ENCODE measurements at regions not wholly inside any gene's neighbourhood (a gene's known extent, or its start where the extent isn't known, plus 50 kb on each side); places are given as distances from the start of the nearest gene placed in this dataset.
"Not testable (repeated sequence)": the region's sequence is repeated elsewhere in the genome, so short reads cannot be mapped to it uniquely, and the experiment has no call there.

DNA sequence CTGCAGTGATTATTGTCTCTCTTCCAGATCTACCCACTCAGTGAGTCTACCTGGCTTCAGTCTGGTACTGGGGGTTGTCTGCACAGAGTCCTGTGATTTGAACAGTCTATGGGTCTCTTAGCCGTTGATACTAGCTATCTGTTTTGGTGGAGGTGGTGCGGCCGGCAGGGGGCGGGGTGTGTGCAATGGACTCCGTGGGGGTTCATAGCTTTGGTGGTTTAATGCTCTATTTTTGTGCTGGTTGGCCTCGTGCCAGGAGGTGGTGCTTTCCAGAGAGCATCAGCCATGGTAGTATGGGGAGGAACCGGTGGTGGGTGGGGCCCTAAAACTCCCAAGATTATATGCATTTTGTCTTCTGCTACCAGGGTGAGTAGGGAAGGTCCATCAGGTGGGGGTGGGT is 1120.1 kb upstream of the FAM98A start:
- no peak overlapping the region for H3K4me3 ChIP-seq (ENCODE audit: low read length)
- DNase-seq (ENCODE audit: low read depth), result no peak
- H3K9ac ChIP-seq (ENCODE audit: low read length), result no peak overlapping the region

DNA sequence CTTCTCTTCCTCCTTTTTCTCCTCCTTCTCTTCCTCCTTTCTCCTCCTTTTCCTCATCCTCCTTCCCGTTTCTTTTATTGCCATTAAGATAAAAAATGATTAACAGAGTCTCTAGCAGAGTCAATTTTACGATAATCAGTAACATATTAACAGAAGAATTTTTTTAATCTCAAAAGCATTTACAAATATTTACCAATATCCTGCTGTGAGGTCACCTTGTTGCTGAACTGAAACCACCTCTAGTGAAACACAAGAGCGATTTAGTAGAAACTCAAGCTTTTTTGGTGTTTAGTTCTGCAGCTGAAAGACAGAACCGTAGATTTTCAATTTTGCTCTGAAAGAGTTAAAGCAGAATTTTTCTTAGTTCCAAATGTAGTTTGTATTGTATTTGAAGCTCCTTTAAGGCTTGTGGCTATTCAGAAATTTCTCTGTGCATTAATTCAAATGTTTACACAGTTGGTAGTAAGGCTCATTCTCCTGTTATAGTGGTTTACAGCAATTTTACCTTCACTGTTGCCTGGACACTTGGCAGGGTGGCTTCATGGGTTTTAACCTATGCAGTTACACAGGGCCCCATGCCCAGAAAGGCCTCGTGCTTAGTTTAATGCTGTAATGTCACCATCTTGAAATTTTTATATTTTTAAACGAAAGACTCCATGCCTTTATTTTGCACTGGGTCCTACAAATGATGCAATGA is 1106.6 kb upstream of the FAM98A start:
- no peaks in the 10 kb centered on the region for H3K4me1 ChIP-seq (ENCODE audit: control insufficient read depth, insufficient read depth, low read length)
- peaks cover 2% of the 10 kb centered on the region for H3K9me3 ChIP-seq (ENCODE audit: control insufficient read depth, low read length)
- DNase-seq (ENCODE audit: low read depth), result no peak
- no peak overlapping the region for H3K9ac ChIP-seq (ENCODE audit: low read length)
- H3K4me3 ChIP-seq (ENCODE audit: low read length), result no peak overlapping the region
- no peaks in the 10 kb centered on the region for H3K36me3 ChIP-seq (ENCODE audit: control insufficient read depth, insufficient read depth, low read length, severe bottlenecking)
- H3K27me3 ChIP-seq (replicated peaks; ENCODE audit: control insufficient read depth, insufficient read depth, low read length), result no peaks in the 10 kb centered on the region

More for the DNA sequence above, 1120.1 kb upstream of the FAM98A start:
- Histone ChIP-seq H3K27me3 (replicated peaks; ENCODE audit: control insufficient read depth, insufficient read depth, low read length) (no peaks in the 10 kb centered on the region), H3K36me3 (ENCODE audit: control insufficient read depth, insufficient read depth, low read length, severe bottlenecking) (no peaks in the 10 kb centered on the region), H3K4me1 (ENCODE audit: control insufficient read depth, insufficient read depth, low read length) (no peaks in the 10 kb centered on the region), H3K9me3 (ENCODE audit: control insufficient read depth, low read length) (no peaks in the 10 kb centered on the region)

DNA sequence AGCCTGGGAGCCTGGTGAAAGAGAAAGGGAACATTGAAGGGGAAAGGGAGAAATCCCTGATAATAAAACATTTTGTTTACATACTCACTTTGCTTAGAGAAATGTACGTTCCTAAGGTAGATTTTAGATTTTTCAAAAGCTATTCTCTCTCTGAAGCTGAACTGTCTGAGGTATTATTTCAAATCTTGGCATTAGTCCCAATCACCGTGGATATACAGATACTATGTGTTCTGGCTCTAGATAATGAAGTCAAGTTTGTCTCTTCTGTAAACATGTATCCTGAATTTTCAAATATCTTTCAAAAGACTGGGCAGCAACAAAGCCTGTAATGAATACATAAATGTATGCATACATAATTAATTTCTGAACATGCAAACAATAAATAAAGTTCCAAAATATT is 1104.2 kb upstream of the FAM98A start:
- DNase-seq (ENCODE audit: low read depth), result no peak
- Histone ChIP-seq H3K4me1 (ENCODE audit: control insufficient read depth, insufficient read depth, low read length) (no peaks in the 10 kb centered on the region), H3K27me3 (replicated peaks; ENCODE audit: control insufficient read depth, insufficient read depth, low read length) (no peaks in the 10 kb centered on the region), H3K4me3 (ENCODE audit: low read length) (no peak overlapping the region), H3K36me3 (ENCODE audit: control insufficient read depth, insufficient read depth, low read length, severe bottlenecking) (no peaks in the 10 kb centered on the region), H3K9me3 (ENCODE audit: control insufficient read depth, low read length) (peaks cover under 1% of the 10 kb centered on the region), H3K9ac (ENCODE audit: low read length) (no peak overlapping the region)

DNA sequence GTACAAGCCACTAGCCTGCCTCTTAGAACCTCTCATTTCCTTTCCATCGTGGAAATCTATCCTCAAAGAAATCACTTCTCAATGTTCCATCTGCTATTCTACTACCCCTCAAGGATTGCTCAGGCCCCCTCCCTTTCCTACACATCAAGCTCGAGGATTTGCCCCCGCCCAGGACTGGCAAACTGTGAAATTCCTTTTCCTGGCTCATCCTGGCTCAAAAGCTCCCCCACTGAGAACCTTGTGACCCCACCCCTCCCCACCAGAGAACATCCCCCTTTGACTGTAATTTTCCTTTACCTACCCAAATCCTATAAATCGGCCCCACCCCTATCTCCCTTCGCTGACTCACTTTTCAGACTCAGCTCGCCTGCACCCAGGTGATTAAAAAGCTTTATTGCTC is 1103.3 kb upstream of the FAM98A start:
- not testable (repeated sequence) for H3K27me3 ChIP-seq (replicated peaks; ENCODE audit: control insufficient read depth, insufficient read depth, low read length); DNase-seq (ENCODE audit: low read depth); H3K4me1 ChIP-seq (ENCODE audit: control insufficient read depth, insufficient read depth, low read length); H3K36me3 ChIP-seq (ENCODE audit: control insufficient read depth, insufficient read depth, low read length, severe bottlenecking); H3K9ac ChIP-seq (ENCODE audit: low read length); H3K4me3 ChIP-seq (ENCODE audit: low read length); H3K9me3 ChIP-seq (ENCODE audit: control insufficient read depth, low read length)

DNA sequence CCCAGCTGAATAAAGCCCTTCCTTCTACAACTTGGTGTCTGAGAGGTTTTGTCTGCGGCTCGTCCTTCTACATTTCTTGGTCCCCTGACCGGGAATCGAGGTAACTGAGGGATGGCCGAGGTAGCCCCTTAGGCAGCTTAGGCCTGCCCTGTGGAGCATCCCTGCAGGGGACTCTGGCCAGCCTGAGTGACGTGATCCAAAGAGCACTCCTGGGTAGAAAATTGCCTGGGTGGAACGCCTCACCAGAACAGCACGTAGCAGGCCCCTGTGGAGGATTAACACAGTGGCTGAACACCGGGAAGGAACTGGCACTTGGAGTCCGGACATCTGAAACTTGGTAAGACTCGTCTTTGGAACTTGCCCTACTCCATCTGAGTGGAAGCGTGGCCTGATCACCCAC is 1078.5 kb upstream of the FAM98A start:
- not testable (repeated sequence) for H3K27me3 ChIP-seq (replicated peaks; ENCODE audit: control insufficient read depth, insufficient read depth, low read length); H3K4me1 ChIP-seq (ENCODE audit: control insufficient read depth, insufficient read depth, low read length)

DNA sequence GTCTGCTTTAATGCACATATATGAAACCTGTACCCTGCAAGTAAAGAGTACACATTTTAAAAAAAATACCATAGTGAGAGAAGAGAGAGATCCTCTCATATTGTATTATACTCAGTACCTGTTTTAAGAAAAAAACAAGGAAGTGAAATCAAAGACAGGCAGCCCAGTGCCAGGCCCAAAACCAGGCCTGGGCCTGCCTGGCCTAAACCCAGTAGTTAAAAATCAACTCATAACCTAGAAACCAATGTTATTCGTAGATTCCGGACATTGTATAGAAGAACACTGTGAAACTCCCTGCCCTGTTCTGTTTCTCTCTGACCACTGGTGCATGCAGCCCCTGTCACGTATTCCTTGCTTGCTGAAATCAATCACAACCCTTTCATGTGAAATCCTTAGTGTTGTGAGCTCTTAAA is 1078.0 kb upstream of the FAM98A start:
- not testable (repeated sequence) for H3K9ac ChIP-seq (ENCODE audit: low read length); H3K36me3 ChIP-seq (ENCODE audit: control insufficient read depth, insufficient read depth, low read length, severe bottlenecking); H3K27me3 ChIP-seq (replicated peaks; ENCODE audit: control insufficient read depth, insufficient read depth, low read length); H3K4me1 ChIP-seq (ENCODE audit: control insufficient read depth, insufficient read depth, low read length); DNase-seq (ENCODE audit: low read depth); H3K9me3 ChIP-seq (ENCODE audit: control insufficient read depth, low read length); H3K4me3 ChIP-seq (ENCODE audit: low read length)

More for the DNA sequence above, 1078.5 kb upstream of the FAM98A start:
- H3K9ac ChIP-seq (ENCODE audit: low read length); H3K36me3 ChIP-seq (ENCODE audit: control insufficient read depth, insufficient read depth, low read length, severe bottlenecking); DNase-seq (ENCODE audit: low read depth); H3K4me3 ChIP-seq (ENCODE audit: low read length); H3K9me3 ChIP-seq (ENCODE audit: control insufficient read depth, low read length): not testable (repeated sequence)

DNA sequence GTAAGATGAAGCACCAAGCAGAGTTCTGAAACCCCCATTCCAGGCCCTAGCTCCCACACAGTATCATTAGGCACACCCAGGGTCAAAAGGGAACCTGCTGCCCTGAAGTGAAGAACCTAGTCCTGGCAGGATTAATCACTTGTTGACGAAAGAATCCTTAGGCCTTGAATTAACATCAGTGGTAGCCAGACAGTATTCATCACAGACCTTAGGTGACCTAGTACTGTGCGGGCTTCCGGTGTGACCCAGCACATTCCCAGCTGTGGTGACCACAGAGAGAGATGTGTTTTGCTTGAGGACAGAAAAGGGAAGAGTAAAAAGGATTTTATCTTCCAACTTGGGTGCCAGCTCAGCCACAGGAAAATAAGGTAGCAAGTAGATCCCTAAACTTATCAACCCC is 1071.4 kb upstream of the FAM98A start:
- H3K9me3 ChIP-seq (ENCODE audit: control insufficient read depth, low read length), result no peaks in the 10 kb centered on the region
- H3K9ac ChIP-seq (ENCODE audit: low read length), result no peak overlapping the region
- no peaks in the 10 kb centered on the region for H3K27me3 ChIP-seq (replicated peaks; ENCODE audit: control insufficient read depth, insufficient read depth, low read length)

DNA sequence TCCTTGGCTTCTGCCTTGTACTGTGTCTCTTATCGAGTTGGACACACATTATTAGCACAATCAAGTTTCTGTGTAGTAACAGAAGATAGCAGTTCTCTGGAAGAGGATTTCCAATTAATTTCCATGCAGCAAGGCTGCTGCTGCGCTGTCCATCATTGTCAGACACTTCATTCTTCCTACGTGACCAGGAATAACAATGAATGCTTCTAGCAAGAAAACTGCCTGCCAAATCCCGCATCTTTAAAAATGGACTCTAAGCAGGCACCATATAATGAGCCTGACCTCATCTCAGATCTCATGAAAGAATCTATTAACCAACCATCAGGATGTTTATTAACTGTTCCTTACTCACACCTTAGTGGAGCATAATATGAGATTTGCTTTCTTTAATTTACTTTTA is 1067.7 kb upstream of the FAM98A start:
- no peak for DNase-seq (ENCODE audit: low read depth)
- no peaks in the 10 kb centered on the region for H3K9me3 ChIP-seq (ENCODE audit: control insufficient read depth, low read length)
- H3K4me3 ChIP-seq (ENCODE audit: low read length), result no peak overlapping the region
- no peaks in the 10 kb centered on the region for H3K36me3 ChIP-seq (ENCODE audit: control insufficient read depth, insufficient read depth, low read length, severe bottlenecking)
- no peaks in the 10 kb centered on the region for H3K4me1 ChIP-seq (ENCODE audit: control insufficient read depth, insufficient read depth, low read length)
- no peaks in the 10 kb centered on the region for H3K27me3 ChIP-seq (replicated peaks; ENCODE audit: control insufficient read depth, insufficient read depth, low read length)
- H3K9ac ChIP-seq (ENCODE audit: low read length), result no peak overlapping the region

More for the DNA sequence above, 1071.4 kb upstream of the FAM98A start:
- H3K36me3 ChIP-seq (ENCODE audit: control insufficient read depth, insufficient read depth, low read length, severe bottlenecking), result no peaks in the 10 kb centered on the region
- H3K4me3 ChIP-seq (ENCODE audit: low read length), result no peak overlapping the region
- no peak for DNase-seq (ENCODE audit: low read depth)
- H3K4me1 ChIP-seq (ENCODE audit: control insufficient read depth, insufficient read depth, low read length), result no peaks in the 10 kb centered on the region

DNA sequence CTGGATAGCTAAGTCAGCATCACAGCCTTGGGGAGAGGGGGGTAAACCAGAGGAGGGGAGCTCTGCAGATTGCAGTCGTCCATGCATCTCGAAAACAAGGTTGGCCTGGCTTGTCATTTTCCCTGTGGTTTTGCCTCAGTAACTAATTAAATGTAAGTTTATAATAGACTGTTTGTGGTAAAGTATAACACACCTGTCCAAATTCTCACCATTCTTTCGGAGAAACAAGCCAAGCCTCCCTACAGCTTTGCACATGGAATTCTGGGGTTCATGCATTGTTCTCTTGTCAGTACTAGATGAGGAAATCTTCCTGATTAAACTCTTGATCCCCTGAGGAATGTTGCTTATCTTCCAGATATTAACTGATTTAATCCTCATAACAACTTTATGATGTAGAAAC is 1065.2 kb upstream of the FAM98A start:
- Histone ChIP-seq H3K9ac (ENCODE audit: low read length) (no peak overlapping the region), H3K4me1 (ENCODE audit: control insufficient read depth, insufficient read depth, low read length) (no peaks in the 10 kb centered on the region), H3K36me3 (ENCODE audit: control insufficient read depth, insufficient read depth, low read length, severe bottlenecking) (no peaks in the 10 kb centered on the region), H3K4me3 (ENCODE audit: low read length) (no peak overlapping the region), H3K27me3 (replicated peaks; ENCODE audit: control insufficient read depth, insufficient read depth, low read length) (no peaks in the 10 kb centered on the region), H3K9me3 (ENCODE audit: control insufficient read depth, low read length) (no peaks in the 10 kb centered on the region)
- no peak for DNase-seq (ENCODE audit: low read depth)

DNA sequence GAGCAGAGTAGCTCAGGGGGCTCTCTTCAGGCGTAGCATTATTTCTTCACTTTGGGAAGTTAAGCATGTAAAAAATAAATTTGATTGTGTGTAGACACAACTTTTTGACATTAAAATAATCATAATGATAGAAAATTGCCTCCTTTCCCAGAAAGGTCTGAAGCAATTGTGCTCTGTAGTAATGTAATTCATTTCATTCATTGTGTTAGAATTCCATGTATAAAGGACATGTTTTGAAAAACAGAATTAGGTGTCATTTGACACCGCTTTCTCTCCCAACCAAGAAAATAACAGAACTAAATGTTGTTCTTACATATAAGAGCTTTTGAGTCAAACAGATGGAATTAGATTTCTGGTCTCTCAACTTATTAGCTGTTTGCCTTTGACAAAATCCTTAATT is 1064.2 kb upstream of the FAM98A start:
- no peaks in the 10 kb centered on the region for H3K36me3 ChIP-seq (ENCODE audit: control insufficient read depth, insufficient read depth, low read length, severe bottlenecking)
- no peak overlapping the region for H3K4me3 ChIP-seq (ENCODE audit: low read length)
- H3K4me1 ChIP-seq (ENCODE audit: control insufficient read depth, insufficient read depth, low read length), result no peaks in the 10 kb centered on the region
- no peaks in the 10 kb centered on the region for H3K9me3 ChIP-seq (ENCODE audit: control insufficient read depth, low read length)
- H3K9ac ChIP-seq (ENCODE audit: low read length), result no peak overlapping the region
- no peaks in the 10 kb centered on the region for H3K27me3 ChIP-seq (replicated peaks; ENCODE audit: control insufficient read depth, insufficient read depth, low read length)
- DNase-seq (ENCODE audit: low read depth), result no peak

DNA sequence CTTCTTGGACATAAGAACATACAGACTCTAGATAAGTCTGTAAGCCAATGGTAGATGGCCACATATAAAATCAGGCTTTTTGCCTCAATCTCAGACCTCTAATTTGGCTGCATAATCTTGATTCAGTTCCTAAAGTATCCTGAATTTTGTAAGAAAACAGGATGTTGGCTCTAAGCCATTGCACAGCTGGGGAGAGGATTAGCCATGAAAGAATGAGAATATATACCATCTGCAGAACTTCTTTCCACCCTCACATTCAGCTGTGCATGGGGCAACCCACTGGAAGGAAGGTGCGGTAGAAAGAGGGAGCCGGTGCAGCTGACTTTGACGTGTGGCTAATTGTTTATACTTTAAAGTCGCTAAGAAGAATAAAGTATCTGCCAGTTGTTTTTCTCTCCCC is 1061.6 kb upstream of the FAM98A start:
- Histone ChIP-seq H3K27me3 (replicated peaks; ENCODE audit: control insufficient read depth, insufficient read depth, low read length) (no peaks in the 10 kb centered on the region), H3K9ac (ENCODE audit: low read length) (no peak overlapping the region), H3K4me1 (ENCODE audit: control insufficient read depth, insufficient read depth, low read length) (no peaks in the 10 kb centered on the region), H3K9me3 (ENCODE audit: control insufficient read depth, low read length) (no peaks in the 10 kb centered on the region), H3K4me3 (ENCODE audit: low read length) (no peak overlapping the region), H3K36me3 (ENCODE audit: control insufficient read depth, insufficient read depth, low read length, severe bottlenecking) (no peaks in the 10 kb centered on the region)
- DNase-seq (ENCODE audit: low read depth), result no peak

DNA sequence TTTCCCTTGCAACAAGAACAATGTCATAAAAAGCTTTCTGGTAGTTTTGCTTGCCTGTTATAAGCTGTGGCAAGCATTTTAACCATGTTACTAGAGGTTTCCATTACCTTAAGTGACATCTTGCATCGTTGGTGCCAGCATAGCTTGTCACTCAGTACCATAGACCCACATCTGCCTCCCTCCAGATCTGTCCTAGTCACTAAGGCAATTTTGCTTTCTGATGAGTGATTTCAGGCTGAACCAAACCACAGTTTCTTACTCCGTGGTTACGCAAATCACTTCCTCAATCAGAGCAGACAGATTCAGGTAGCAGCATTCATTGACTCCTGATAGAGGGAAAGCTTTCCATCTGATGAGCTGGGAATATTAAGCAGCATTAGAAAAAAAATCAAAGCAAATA is 1057.5 kb upstream of the FAM98A start:
- no peak overlapping the region for H3K4me3 ChIP-seq (ENCODE audit: low read length)
- no peak for DNase-seq (ENCODE audit: low read depth)
- no peaks in the 10 kb centered on the region for H3K36me3 ChIP-seq (ENCODE audit: control insufficient read depth, insufficient read depth, low read length, severe bottlenecking)

More for the DNA sequence above, 1057.5 kb upstream of the FAM98A start:
- H3K27me3 ChIP-seq (replicated peaks; ENCODE audit: control insufficient read depth, insufficient read depth, low read length), result no peaks in the 10 kb centered on the region
- no peaks in the 10 kb centered on the region for H3K4me1 ChIP-seq (ENCODE audit: control insufficient read depth, insufficient read depth, low read length)
- H3K9ac ChIP-seq (ENCODE audit: low read length), result no peak overlapping the region
- H3K9me3 ChIP-seq (ENCODE audit: control insufficient read depth, low read length), result no peaks in the 10 kb centered on the region
